Urinary bladder (tissue), 4 donors: ENCODE measurements at regions not wholly inside any gene's neighbourhood (a gene's known extent, or its start where the extent isn't known, plus 50 kb on each side); places are given as distances from the start of the nearest gene placed in this dataset. TPM values are rescaled to one million over a fixed set of nuclear protein-coding genes. Genes with fewer than 3 reads are reported as not detected.

ENCODE experiments used
- DNase-seq: peaks from one replicate; pipeline ENCODE4 v3.0.0-alpha.2; 2015; ENCODE audit errors: extremely low spot score
- H3K27ac ChIP-seq: one replicate; pipeline ENCODE4 v1.5.1; 2013; ENCODE audit warnings: low read depth, mild to moderate bottlenecking, moderate library complexity
- H3K36me3 ChIP-seq: one replicate; pipeline ENCODE4 v1.6.1; 2013; ENCODE audit warnings: mild to moderate bottlenecking, moderate library complexity; ENCODE audit not compliant: insufficient read depth
- H3K4me1 ChIP-seq: one replicate; pipeline ENCODE4 v1.6.1; 2013; ENCODE audit warnings: mild to moderate bottlenecking, moderate library complexity; ENCODE audit not compliant: insufficient read depth
- H3K4me3 ChIP-seq: one replicate; pipeline ENCODE4 v1.5.1; 2013; ENCODE audit warnings: low read depth, low read length
- WGBS: extraction: QIAGEN DNeasy Blood & Tissue Kit; methylation state at CpG from one replicate; pipeline ENCODE4 v1.1.7; 2013; 5-methylcytosine and 5-hydroxymethylcytosine counted together
- small RNA-seq: library from RNA; depleted of rRNA; stranded (forward); fragments of <200 nt; gene quantifications from one replicate; pipeline ENCODE3, GENCODE V24; 2014
- donor health status: healthy with polysubstance abuse.
- donor health status: healthy.

DNA sequence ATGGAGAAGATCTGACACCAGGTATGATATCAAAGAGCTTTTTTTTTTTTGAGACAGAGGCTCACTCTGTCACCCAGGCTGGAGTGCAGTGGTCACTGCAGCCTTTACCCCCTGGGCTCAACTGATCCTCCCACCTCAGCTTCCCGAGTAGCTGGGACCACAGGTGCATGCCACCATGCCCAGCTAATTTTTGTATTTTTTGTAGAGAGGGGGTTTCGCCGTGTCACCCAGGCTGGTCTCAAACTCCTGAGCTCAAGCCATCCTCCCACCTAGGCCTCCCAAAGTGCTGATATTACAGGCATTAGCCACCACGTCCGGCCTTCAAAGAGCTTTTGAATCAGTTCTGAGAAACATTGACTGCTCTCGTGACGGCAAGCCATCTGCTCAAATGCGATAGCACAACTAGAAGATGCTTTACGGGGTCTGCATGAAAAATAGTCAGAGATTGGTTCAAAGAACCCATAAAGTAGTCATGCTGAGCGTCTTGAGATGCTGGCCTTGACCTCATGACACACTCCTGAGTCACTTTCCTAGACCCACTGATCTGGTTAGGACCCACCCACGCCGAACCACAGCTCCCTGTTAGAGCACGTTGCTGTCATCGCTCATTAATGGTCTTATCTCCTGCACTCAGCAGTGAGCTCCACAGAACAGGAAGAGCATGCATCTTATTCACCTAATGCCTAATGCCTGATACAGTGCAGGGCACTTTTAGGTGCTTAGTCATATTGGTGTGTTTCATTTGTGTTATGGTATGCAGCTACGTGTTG, 57.0 kb upstream of the NR2F2 start:
- 86% methylated on average over 15 of the region's 15 CpGs for WGBS
- Histone ChIP-seq H3K4me1 (no peaks in the 10 kb centered on the region), H3K36me3 (no peaks in the 10 kb centered on the region)

DNA sequence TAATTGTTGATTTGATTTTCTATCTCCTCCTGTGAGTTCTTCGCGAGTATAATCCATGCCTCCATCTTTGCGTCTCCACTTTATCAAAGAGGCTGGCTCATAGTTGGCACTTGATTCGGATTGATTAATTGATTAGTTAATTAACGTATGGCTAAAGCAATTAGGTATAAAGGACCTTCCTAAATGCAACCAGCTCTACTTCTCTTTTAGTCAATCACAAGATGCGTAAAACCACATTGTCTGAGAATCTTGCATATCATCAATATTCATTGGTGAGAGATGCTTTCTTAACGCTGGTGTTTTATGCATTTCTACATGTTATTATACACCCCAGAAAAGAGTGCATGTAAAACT, 56.4 kb upstream of the NR2F2 start:
- WGBS, result 77% methylated on average over 7 of the region's 7 CpGs
- Histone ChIP-seq H3K4me3 (no peak overlapping the region), H3K36me3 (no peaks in the 10 kb centered on the region), H3K4me1 (no peaks in the 10 kb centered on the region), H3K27ac (no peak overlapping the region)
- DNase-seq, result no peak

More for the DNA sequence above, 57.0 kb upstream of the NR2F2 start:
- Histone ChIP-seq H3K27ac (no peak overlapping the region), H3K4me3 (no peak overlapping the region)
- no peak for DNase-seq

DNA sequence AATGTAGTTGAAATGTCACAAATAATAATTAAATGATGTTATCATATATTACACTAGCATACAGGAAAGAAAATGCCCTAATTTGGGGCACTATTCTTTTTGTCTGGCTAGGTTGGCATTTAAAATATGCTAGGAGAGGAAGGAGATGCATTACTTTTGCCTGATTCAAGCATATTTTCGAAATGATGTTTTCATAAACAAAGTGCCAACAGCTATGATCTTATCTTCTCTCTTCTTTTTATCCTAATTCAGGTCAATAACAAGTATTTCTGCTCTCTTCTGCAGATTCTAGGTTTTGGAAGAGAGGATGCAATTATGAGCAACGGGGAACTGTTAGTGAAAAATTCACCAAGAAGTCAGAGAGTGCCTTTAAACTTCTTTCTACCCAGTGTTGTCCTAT, 55.8 kb upstream of the NR2F2 start:
- H3K36me3 ChIP-seq, result no peaks in the 10 kb centered on the region
- H3K4me3 ChIP-seq, result no peak overlapping the region
- no peak overlapping the region for H3K27ac ChIP-seq
- DNase-seq, result no peak
- 82% methylated on average over 2 of the region's 2 CpGs for WGBS
- no peaks in the 10 kb centered on the region for H3K4me1 ChIP-seq

DNA sequence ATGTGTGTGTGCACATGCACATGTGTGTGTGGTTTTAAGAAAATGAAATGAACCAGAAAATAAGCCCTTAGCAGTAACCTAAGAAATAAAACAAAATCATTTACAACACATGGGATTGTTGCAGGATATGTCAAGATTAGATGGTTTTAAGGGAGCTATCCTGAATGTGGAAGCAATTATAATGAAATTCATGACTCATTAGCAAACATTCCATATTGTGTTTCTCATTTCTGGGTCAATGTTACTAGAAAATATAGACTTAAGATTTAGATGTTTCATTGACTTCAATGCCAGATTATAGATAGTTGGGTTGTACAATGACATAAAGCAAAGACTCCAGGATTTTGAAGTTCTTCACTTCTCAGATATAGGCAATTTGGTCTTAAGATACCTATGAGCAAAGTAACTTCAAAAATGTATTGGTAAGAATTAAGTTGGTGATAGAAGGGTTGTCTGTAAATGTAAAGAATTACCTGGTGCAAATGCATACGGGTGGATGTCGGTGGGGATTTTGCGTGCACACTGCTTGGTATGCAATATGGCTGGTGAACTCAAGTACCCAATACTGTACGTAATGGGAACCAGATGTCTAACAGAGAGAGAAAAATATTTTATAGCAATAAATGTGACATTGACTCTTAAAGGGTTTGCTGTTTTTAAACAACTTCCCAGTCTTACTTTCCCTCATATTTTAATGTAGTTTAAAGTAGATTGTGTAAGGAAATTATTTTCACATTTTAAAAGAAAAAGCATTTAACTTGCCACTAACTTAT, 53.9 kb upstream of the NR2F2 start:
- Histone ChIP-seq H3K4me3 (no peak overlapping the region), H3K36me3 (no peaks in the 10 kb centered on the region), H3K27ac (no peak overlapping the region), H3K4me1 (no peaks in the 10 kb centered on the region)
- DNase-seq, result no peak
- WGBS, result 71% methylated on average over 4 of the region's 4 CpGs

Small RNAs in the stretch of these regions (small RNA-seq; reads per million reads assigned to genes)
- gene AC012409.4 (not detected), gene RNU2-3P (0.44 reads per million, percentile 38 among the genes with 10 or more reads in this experiment)
